ENCODE measurements at regions not wholly inside any gene's neighbourhood (a gene's known extent, or its start where the extent isn't known, plus 50 kb on each side); places are given as distances from the start of the nearest gene placed in this dataset.
"Not testable (repeated sequence)": the region's sequence is repeated elsewhere in the genome, so short reads cannot be mapped to it uniquely, and the experiment has no call there.

GRCh38 chr1:244296447-244296846 lies 155.3 kb downstream of the ADSS2 start:
- DNase-seq (ENCODE audit: low read depth in 2 of 2): no peak

- no peak for DNase-seq (ENCODE audit: low read depth in 2 of 2)
Measured at GRCh38 chr1:244297087-244297486, 154.6 kb downstream of the ADSS2 start.

GRCh38 chr1:244297616-244298015 lies 154.1 kb downstream of the ADSS2 start:
- no peak for DNase-seq (ENCODE audit: low read depth in 2 of 2)

- not testable (repeated sequence) for DNase-seq (ENCODE audit: low read depth in 2 of 2)
Measured at GRCh38 chr1:244300029-244300375, 151.7 kb downstream of the ADSS2 start.

GRCh38 chr1:244301595-244302130 lies 150.0 kb downstream of the ADSS2 start:
- DNase-seq (ENCODE audit: low read depth in 2 of 2): no peak

- DNase-seq (ENCODE audit: low read depth in 2 of 2): no peak
Measured at GRCh38 chr1:244302876-244303609, 148.7 kb downstream of the ADSS2 start.

- no peak for DNase-seq (ENCODE audit: low read depth in 2 of 2)
Measured at GRCh38 chr1:244303610-244303969, 148.1 kb downstream of the ADSS2 start.

- DNase-seq (ENCODE audit: low read depth in 2 of 2): no peak
Measured at GRCh38 chr1:244304156-244304555, 147.6 kb downstream of the ADSS2 start.

GRCh38 chr1:244304656-244305055 lies 147.1 kb downstream of the ADSS2 start:
- DNase-seq (ENCODE audit: low read depth in 2 of 2): no peak

GRCh38 chr1:244305776-244306341 lies 145.8 kb downstream of the ADSS2 start:
- no peak for DNase-seq (ENCODE audit: low read depth in 2 of 2)

GRCh38 chr1:244306544-244306943 lies 145.2 kb downstream of the ADSS2 start:
- no peak for DNase-seq (ENCODE audit: low read depth in 2 of 2)

GRCh38 chr1:244309191-244309590 lies 142.5 kb downstream of the ADSS2 start:
- DNase-seq (ENCODE audit: low read depth in 2 of 2): not testable (repeated sequence)

- DNase-seq (ENCODE audit: low read depth in 2 of 2): no peak
Measured at GRCh38 chr1:244311784-244312532, 139.8 kb downstream of the ADSS2 start.

GRCh38 chr1:244313346-244313745 lies 138.4 kb downstream of the ADSS2 start:
- DNase-seq (ENCODE audit: low read depth in 2 of 2): no peak

GRCh38 chr1:244314921-244315559 lies 136.7 kb downstream of the ADSS2 start:
- no peak for DNase-seq (ENCODE audit: low read depth in 2 of 2)

- DNase-seq (ENCODE audit: low read depth in 2 of 2): no peak
Measured at GRCh38 chr1:244315996-244316395, 135.7 kb downstream of the ADSS2 start.

GRCh38 chr1:244316407-244316806 lies 135.3 kb downstream of the ADSS2 start:
- no peak for DNase-seq (ENCODE audit: low read depth in 2 of 2)

- no peak for DNase-seq (ENCODE audit: low read depth in 2 of 2)
Measured at GRCh38 chr1:244316986-244317655, 134.6 kb downstream of the ADSS2 start.

- DNase-seq (ENCODE audit: low read depth in 2 of 2): no peak
Measured at GRCh38 chr1:244318078-244318477, 133.6 kb downstream of the ADSS2 start.

- no peak for DNase-seq (ENCODE audit: low read depth in 2 of 2)
Measured at GRCh38 chr1:244318512-244318911, 133.2 kb downstream of the ADSS2 start.

GRCh38 chr1:244319283-244320132 lies 132.2 kb downstream of the ADSS2 start:
- DNase-seq (ENCODE audit: low read depth in 2 of 2): no peak

Data from stimulated activated CD4-positive, alpha-beta T cell treated with anti-CD3 and anti-CD28 coated beads, Interleukin-12 subunit alpha, Interleukin-12 subunit beta, amount 100 ng/mL, for 24 hours (primary cell).